ENCODE measurements at regions not wholly inside any gene's neighbourhood (a gene's known extent, or its start where the extent isn't known, plus 50 kb on each side); places are given as distances from the start of the nearest gene placed in this dataset.

DNA sequence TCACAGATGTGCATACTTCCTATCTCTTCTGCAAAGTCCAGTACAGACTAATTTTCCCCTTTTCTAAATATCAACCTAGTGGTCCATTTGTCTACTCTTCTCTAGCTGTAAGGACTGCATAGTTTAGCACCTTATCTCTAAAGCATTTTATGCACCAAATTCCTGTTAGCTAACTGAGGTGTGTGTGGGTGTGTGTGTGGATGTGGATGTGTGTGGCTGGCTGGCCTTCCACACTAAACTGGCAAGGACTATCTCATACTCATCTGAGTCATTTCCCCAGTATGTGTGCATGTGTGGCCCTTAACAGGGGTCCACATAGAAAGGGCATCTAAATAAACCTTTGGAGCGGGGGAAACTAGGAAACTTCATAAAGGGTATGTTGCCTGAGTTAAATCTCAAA lies 139.6 kb downstream of the TTC32 start:
- no peak for FAIRE-seq
- DNase-seq (ENCODE audit: insufficient read length, low spot score) = no peak
- TF ChIP-seq, protein P1, sequence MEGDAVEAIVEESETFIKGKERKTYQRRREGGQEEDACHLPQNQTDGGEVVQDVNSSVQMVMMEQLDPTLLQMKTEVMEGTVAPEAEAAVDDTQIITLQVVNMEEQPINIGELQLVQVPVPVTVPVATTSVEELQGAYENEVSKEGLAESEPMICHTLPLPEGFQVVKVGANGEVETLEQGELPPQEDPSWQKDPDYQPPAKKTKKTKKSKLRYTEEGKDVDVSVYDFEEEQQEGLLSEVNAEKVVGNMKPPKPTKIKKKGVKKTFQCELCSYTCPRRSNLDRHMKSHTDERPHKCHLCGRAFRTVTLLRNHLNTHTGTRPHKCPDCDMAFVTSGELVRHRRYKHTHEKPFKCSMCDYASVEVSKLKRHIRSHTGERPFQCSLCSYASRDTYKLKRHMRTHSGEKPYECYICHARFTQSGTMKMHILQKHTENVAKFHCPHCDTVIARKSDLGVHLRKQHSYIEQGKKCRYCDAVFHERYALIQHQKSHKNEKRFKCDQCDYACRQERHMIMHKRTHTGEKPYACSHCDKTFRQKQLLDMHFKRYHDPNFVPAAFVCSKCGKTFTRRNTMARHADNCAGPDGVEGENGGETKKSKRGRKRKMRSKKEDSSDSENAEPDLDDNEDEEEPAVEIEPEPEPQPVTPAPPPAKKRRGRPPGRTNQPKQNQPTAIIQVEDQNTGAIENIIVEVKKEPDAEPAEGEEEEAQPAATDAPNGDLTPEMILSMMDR (IDR thresholded peaks at IDR 0.05; ENCODE audit: insufficient read depth, missing control alignments) = no peak

DNA sequence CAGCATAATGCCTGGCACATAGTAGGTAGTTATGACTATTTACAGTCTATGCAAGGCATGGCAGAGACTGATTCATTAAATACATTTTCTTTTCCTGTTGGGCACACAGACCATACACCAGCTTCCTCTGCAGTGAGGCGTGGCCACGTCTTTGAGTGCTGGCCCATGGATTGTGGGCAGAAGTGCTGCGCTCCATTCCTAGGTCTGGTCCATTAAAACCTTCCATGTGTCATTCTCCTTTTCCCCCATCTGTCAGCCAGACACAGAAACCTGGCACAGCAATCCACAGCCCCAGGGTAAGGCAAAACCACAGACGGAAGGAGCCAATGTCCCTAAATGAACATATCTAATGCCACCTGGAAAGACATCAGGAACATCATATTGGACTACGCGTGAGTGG lies 141.9 kb downstream of the TTC32 start:
- DNase-seq (ENCODE audit: insufficient read length, low spot score) (no peak), FAIRE-seq (no peak)
- TF ChIP-seq, protein P1 (IDR thresholded peaks at IDR 0.05; ENCODE audit: insufficient read depth, missing control alignments) = no peak

DNA sequence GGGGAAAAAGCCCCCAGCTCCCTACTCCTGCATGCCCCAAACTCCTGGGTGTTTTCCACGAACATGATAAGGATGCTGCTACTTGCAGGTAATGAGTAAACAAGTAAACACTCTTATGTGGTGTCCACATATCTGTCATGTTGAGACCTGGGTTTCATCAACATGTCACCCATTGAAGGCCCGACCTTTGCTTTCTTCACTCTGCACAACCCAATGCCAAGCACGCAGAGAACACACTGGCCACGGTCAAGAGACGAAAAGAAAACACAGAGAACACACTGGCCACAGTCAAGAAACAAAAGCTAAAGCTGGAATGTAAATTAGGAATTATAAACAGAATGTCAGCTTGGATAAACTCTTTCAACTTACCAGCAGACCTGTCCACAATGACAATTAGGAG lies 143.1 kb downstream of the TTC32 start:
- TF ChIP-seq, protein P1 (IDR thresholded peaks at IDR 0.05; ENCODE audit: insufficient read depth, missing control alignments) = no peak
- FAIRE-seq (no peak), DNase-seq (ENCODE audit: insufficient read length, low spot score) (no peak)

DNA sequence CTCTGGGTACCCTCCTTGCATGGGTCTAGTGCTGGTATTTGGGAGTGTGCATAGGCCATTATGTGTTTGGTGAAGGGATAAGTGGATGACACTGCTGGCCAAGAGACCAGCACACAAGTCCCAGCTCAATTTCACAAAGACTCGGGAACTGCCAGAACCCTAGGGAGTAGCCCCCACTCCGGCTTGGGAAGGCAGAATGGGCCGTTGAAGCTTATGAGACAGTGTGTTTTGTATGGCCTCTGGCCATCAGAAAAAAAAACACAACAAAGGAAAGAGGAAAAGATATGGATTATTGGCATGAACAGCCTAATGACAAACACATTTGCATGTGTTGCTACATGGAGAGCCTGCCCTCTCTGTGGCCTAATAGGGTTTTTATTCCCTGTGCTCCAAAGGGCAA lies 144.2 kb downstream of the TTC32 start:
- TF ChIP-seq, protein P1 (IDR thresholded peaks at IDR 0.05; ENCODE audit: insufficient read depth, missing control alignments) = no peak
- FAIRE-seq (no peak), DNase-seq (ENCODE audit: insufficient read length, low spot score) (no peak)

DNA sequence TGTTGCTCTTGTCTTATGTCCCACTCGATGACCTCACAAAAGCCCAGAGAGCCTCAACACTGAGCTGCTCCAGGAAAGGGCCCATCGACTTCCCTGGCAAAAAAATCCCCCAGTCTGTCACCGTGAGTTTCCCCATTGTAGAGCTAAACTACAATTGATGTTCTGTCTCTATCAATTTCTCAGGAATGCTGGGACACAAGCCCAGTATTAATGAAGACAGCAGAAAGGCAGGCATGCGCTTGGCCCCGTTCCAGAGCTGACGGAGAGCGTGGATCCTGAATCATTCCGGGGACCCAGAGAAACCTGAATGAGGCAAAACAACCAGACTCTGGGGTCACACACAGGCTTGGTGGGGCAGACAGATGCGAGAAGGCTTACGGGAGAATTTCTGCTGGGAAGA lies 146.9 kb downstream of the TTC32 start:
- TF ChIP-seq, protein P1 (IDR thresholded peaks at IDR 0.05; ENCODE audit: insufficient read depth, missing control alignments) = no peak
- DNase-seq (ENCODE audit: insufficient read length, low spot score) (no peak), FAIRE-seq (no peak)

DNA sequence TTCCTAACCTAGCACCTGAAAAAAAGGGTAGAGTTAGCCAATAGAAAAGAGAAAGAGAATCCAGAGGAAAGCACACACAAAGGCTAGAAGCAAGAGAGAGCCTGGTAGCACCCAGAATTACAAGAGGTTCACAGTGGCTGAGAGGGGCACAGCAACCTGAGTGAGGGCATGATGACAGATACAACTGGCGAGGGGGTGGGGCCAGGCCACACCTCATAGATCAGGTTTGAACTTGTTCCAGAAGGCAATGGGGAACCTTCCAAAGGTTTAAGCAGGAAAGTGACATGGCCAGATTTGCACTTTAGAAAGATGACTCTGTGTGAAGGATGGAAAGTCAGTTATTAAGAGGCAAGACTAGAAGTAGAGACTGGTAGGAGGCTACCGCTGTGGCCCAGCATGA lies 148.0 kb downstream of the TTC32 start:
- no peak for FAIRE-seq

DNA sequence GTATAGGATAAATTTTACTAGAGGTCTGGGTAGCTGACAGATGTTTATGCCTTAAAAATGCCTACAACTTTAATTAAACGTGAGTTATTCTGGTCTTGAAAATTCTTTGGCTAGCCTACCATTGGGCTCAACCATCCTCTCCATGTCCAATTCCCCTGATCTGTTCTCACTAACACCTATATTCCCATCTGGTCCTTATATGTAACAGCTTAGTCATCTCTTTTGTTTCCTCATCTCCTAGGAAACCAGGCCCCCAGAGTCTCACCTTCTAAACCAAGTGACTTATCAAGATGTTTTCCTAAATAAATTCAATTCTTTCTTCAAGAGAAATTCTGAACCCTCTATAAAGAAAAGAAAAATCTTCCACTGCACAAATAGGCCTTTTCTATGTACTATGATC lies 148.5 kb downstream of the TTC32 start:
- no peak for FAIRE-seq
- TF ChIP-seq, protein P1 (IDR thresholded peaks at IDR 0.05; ENCODE audit: insufficient read depth, missing control alignments) = no peak

More for the DNA sequence above, 148.0 kb downstream of the TTC32 start:
- no peak for DNase-seq (ENCODE audit: insufficient read length, low spot score)
- TF ChIP-seq, protein P1 (IDR thresholded peaks at IDR 0.05; ENCODE audit: insufficient read depth, missing control alignments) = no peak

More for the DNA sequence above, 148.5 kb downstream of the TTC32 start:
- no peak for DNase-seq (ENCODE audit: insufficient read length, low spot score)
